GM21447 (cell line): ENCODE measurements at regions not wholly inside any gene's neighbourhood (a gene's known extent, or its start where the extent isn't known, plus 50 kb on each side); places are given as distances from the start of the nearest gene placed in this dataset.

ENCODE experiments used
- ATAC-seq: cut with Tn5 transposase; IDR thresholded peaks from one replicate; pipeline ENCODE4 v1.9.1; 2021; ENCODE audit not compliant: unreplicated experiment

- no peak for ATAC-seq
Measured at GRCh38 chr5:2505217-2505616, 246.3 kb downstream of the IRX2 start.

GRCh38 chr5:2502970-2503594, 248.4 kb downstream of the IRX2 start:
- no peak for ATAC-seq

GRCh38 chr5:2499917-2500316, 251.6 kb downstream of the IRX2 start:
- no peak for ATAC-seq

- no peak for ATAC-seq
Measured at GRCh38 chr5:2496891-2497290, 254.6 kb downstream of the IRX2 start.

DNA sequence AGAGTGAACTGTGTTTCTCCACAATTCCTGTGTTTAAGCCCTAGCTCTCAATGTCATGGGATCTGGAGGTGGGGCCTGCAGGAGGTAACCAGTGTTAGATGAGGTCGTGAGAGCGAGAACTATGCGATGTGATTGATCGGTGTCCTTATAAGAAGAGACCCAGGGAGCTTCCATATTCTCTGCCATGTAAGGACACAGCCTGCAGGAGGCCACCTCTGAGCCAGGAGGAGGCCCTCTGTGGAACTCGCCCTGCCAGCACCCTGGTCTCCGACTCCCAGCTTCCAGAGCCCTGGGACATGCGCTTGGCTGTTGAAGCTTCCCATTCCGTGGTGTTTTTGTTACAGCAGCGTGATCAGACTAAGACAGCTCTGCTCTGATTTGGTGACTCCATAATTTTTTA, 255.4 kb downstream of the IRX2 start:
- ATAC-seq, result no peak

DNA sequence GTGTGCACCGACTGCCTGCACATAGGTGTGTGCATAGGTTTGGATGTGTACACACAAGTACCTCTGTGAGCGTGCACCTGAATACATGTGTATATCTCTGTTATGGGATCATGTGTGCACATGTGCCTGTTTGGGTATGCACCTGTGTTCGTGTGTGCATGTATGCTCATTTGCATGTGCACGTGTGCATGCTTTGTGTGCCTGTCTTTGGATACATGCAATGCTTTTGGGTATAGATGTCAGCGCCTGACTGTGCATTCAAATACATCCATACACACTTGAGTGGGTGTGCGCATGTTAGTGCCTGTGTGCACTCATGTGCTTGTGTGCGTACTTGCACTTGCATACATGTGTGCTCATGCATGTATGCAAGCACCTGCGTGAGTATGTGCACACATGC, 258.1 kb downstream of the IRX2 start:
- no peak for ATAC-seq

DNA sequence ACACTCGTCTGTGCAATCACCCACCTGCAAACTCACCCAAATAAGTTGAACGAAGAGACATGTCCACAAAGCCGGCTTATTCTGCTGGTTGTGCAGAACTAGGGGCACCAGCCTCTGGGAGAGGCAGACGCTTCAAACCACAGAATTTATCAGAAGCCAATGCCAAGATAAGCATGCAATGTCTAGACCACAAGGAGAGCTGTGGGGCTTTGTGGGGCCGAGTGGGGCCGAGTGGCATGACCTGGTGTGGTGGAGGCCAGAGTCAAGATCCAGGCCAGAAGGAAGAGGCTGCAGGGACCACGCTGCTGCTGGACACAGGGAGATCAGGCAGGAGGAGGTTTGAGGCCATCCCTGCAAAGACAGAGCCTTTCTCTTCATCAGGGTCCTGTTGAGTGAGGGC, 259.0 kb downstream of the IRX2 start:
- no peak for ATAC-seq

GRCh38 chr5:2491846-2492245, 259.6 kb downstream of the IRX2 start:
- ATAC-seq, result no peak

- no peak for ATAC-seq
Measured at GRCh38 chr5:2489306-2489705, 262.2 kb downstream of the IRX2 start.

DNA sequence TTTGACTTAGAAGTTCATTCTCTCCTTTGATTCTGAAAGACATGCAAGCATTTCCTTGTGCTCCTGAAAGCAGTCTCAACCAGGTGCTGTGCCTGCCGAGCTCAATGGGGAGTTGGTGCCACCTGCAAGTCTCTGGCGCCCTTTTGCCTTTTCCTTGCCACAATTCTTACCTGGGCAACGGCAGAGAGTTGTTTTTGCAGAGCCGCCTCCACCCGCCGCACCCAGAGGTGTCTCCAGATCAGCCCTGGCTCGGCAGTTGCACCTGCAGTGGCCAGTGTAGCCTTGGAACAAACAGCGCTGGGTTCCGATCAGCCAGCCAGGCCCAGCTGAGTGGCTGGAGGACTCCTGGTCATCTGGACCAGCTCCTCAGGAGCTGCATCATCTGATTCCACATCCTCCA, 262.9 kb downstream of the IRX2 start:
- ATAC-seq, result no peak

GRCh38 chr5:2487152-2487763, 264.2 kb downstream of the IRX2 start:
- ATAC-seq, result no peak

DNA sequence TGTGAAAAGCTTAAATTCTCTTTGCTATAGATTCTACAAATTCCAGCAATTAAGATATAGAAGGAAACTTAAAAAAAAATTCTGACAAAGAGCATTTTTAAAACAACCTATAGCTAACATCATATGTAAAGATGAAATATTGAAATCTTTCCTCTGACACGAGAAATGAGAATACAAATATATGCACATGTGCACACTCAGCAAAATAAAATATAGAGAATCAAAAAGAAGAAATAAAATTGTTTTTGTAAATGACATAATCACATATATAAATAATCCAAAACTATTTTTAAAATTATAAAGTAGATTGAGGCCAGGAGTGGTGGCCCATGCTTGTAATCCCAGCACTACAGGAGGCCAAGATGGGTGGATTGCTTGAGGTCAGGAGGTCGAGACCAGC, 265.1 kb downstream of the IRX2 start:
- ATAC-seq, result no peak

- no peak for ATAC-seq
Measured at GRCh38 chr5:2482778-2483177, 268.7 kb downstream of the IRX2 start.

DNA sequence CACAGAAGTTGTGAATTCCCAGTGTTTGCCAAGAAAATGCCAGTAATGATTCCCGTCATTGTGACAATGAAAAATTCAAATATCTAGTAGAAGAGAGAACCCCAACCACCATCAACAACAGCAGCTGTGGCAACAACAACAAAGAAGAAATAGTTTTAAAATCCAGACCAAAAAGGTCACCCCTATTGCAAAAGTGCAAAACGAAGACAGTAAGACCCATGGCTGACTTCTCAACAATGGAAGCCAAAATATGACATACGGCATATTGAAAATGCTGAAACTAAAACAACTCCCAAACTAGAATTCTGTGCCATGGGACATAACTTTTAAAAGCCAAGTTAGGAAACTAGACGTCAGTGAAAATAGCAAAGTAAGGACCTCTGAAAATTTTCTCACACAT, 270.6 kb downstream of the IRX2 start:
- ATAC-seq, result no peak

- no peak for ATAC-seq
Measured at GRCh38 chr5:2475902-2476301, 275.6 kb downstream of the IRX2 start.

DNA sequence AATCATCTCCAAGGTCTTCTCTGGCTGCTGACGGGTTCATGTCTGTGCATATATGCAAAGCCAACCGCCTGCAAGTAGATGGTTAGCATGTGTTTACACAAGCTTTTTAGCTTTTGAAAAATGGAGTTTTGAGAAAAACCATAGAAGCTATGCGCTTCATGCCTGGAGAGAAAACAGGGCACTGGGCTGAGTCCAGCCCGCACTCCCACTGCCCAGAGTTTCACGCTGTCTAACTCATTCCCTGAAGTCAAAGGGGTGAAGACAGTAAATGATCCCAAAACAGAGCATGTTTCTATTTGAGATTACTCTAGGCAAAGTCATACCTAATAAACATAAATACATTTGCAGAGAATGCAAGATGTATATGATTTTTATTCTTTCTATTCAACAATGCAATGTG, 278.8 kb downstream of the IRX2 start:
- ATAC-seq, result no peak

GRCh38 chr5:2471152-2471879, 280.2 kb downstream of the IRX2 start:
- ATAC-seq, result no peak

DNA sequence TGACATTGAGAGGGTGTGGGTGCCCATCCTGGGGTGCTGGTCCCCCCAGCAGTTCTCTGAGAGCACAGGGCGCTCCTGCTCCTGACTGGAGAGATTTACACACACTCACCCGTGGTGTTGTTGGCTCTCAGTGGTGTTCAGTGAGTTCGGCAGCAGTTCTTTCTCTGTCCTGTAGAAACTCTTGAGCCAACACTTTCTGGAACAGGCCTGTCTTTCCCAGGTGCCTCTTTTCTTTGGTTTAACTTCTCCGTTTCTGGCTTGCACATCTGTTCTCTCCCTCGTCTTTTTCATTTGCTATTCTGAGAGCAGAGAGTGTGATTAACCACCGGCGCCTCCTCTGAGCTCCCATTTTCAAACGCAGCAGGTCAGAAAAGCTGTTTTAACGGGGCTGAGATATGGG, 284.5 kb downstream of the IRX2 start:
- ATAC-seq, result no peak

DNA sequence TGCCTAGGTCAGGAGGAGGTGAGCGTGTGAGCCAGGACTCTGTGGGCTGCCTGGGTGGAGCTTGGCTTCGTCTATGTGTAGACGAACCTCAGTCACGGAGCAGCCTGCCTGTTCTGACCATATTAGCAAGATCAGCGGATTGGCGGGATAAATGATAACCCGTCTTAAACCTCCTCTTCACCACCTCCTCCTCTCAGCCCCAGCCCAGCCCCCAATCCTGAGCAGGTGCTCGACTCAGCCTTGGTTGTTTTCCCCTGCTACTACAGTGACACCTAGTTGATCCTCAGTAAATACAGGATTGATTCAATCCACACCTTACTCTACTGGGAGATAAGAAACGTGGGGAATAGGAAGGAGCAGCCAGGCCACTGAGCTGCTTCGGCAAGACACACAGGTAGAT, 286.1 kb downstream of the IRX2 start:
- ATAC-seq, result no peak

DNA sequence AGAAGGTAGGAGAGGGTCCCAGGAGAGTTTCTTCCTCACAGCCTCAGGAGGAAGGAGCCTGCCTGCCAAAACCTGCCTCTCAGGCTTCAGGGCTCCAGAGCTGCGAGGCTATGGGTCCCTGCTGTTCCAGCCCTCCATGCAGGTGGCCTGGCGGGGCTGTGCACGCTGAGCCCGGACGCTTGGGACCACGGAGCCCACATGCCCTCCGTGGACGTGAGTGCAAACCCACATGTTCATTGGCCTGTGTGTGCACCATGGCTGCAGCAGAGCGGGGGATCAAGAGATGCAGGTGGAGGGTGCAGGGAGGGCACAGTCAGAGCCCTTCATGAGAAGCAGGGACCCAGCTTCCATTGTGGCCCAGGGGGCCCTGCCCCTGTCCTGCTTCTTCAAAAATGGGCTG, 287.3 kb downstream of the IRX2 start:
- no peak for ATAC-seq

DNA sequence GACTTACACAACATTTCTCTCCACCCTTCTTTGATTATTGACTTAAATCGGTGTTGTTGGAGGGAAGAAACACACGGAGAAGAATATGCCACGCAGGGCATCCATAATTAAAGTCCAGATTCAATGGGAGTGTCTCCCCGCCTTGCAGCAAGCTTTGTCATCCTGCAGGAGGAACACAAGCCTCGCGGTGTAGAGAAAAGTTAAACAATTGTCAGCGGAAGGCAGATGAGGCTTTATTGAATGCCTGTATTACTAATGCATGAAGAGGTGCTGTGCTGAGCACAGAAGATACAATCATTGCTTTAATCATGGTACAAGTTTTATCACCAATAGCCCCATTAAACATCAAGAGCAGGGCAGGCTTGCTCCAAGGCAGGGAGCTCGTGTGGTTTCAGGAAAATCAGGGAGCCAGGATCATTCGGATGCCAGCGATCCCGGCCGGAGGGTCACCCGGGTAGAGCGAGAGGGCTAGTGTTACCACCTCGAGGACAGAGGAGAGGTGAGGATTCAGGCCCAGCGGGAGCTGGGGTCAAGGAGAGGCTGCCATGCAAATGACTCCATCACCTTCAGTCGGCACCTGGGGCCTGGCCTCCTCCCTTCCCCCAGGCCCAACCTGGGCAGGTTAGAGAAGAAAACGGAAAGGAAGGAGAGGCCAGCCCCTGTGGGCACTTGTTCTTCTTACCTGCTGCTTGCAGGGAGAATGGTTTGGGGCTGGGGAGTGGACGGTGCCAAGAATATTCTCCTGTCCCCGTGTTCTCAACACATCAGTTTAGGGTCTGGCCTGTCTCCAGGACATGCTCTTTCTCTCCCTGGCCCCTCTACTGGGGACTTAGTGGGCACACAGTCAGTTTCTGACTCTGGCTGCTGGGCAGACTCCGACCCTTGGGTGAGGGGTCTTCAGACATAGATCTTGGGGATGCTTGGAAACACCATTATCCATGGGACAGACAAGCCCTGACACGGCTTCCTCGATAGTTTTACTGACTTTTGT, 289.5 kb downstream of the IRX2 start:
- ATAC-seq, result no peak
